ENCODE measurements at regions not wholly inside any gene's neighbourhood (a gene's known extent, or its start where the extent isn't known, plus 50 kb on each side); places are given as distances from the start of the nearest gene placed in this dataset.

GRCh38 chr10:33939892-33940291, 605.4 kb upstream of the NRP1 start:
- H2AFZ ChIP-seq (ENCODE audit: low read length) = peak overlapping the region; percentile 95
- no peaks in the 10 kb centered on the region for H3K27me3 ChIP-seq (replicated peaks in 1 of 4; ENCODE audit: control insufficient read depth in 3 of 4, extremely low read depth in 1 of 4, insufficient read depth in 3 of 4, low read length in 3 of 4)
- FAIRE-seq (no peak), DNase-seq (ENCODE audit: low read depth in 1 of 2, low spot score in 2 of 2) (no peak)
- WGBS, 2 experiments (ENCODE audit: extremely low coverage in 1 of 2, insufficient coverage in 1 of 2, insufficient read length in 1 of 2, insufficient replicate concordance in 2 of 2, low coverage in 1 of 2, low lambda C conversion rate in 2 of 2, missing lambda C conversion rate in 1 of 2) = 86% methylated on average over 3 of the region's 3 CpGs; no CpG with 5 or more reads in 1 of the 2 experiments
- H3K9ac ChIP-seq (replicated peaks in 1 of 4; ENCODE audit: extremely low read depth in 1 of 4, low read depth in 3 of 4, low read length in 3 of 4) = no peak overlapping the region
- no peaks in the 10 kb centered on the region for H3K23me2 ChIP-seq (ENCODE audit: low read depth, low read length)
- H4K8ac ChIP-seq (ENCODE audit: extremely low read depth, insufficient read depth, low read length) = peak overlapping the region; percentile 38; the same call in 1 of the 2 replicates
- no peak overlapping the region for H2BK20ac ChIP-seq (ENCODE audit: low read length)
- no peaks in the 10 kb centered on the region for H3K79me1 ChIP-seq (ENCODE audit: low read depth, low read length)
- POLR2A ChIA-PET (ENCODE audit: partially characterized antibody) = interaction anchor here (0.9 kb wide), 1 partner anchor 10 kb away, joined by 3 read pairs; no protein-coding TSS in a partner anchor
- H3K4me2 ChIP-seq (ENCODE audit: insufficient read depth in 1 of 2, low read depth in 2 of 2, low read length in 2 of 2) = no peak overlapping the region
- H3K4me1 ChIP-seq (replicated peaks in 1 of 4; ENCODE audit: control insufficient read depth in 3 of 4, insufficient read depth in 4 of 4, low read length in 3 of 4) = peaks cover 0 to 5% (median 2%) of the 10 kb centered on the region in 4 experiments; a peak in 3 of 7 replicates
- H3K4ac ChIP-seq (replicated peaks; ENCODE audit: insufficient read length, low read depth, low read length) = no peak overlapping the region
- H3K9me3 ChIP-seq (ENCODE audit: insufficient read depth in 2 of 2, low read depth in 1 of 2, low read length in 1 of 2) = peaks cover 0 to under 1% of the 10 kb centered on the region in 2 experiments; a peak in 1 of 4 replicates
- no peak overlapping the region for H2BK12ac ChIP-seq (ENCODE audit: low read depth, low read length)
- H2BK15ac ChIP-seq (ENCODE audit: low read length) = no peak overlapping the region
- no peak overlapping the region for H3K14ac ChIP-seq (ENCODE audit: insufficient read length)
- TF ChIP-seq CTCF (IDR thresholded peaks at IDR 0.05; ENCODE audit: control extremely low read depth in 1 of 3, insufficient read depth in 1 of 3, low read depth in 1 of 3, low read length in 3 of 3) (peak in 1 of 3 experiments; percentile 29; a peak in 1 of 4 replicates), CHD2 (IDR thresholded peaks at IDR 0.05; ENCODE audit: low read length) (no peak), RAD21 (IDR thresholded peaks at IDR 0.05 in 1 of 2, conservative IDR thresholded peaks at IDR 0.05 in 1 of 2; ENCODE audit: low read depth in 2 of 2, low read length in 2 of 2) (peak; percentile 20 to 43; a peak in 3 of 4 replicates)
- no peak overlapping the region for H3K4me3 ChIP-seq (ENCODE audit: extremely low read depth in 1 of 4, insufficient read depth in 2 of 4, low read depth in 3 of 4, low read length in 4 of 4)
- no peak overlapping the region for H2BK120ac ChIP-seq (replicated peaks; ENCODE audit: low read depth, low read length)
- H2BK5ac ChIP-seq (ENCODE audit: low read depth, low read length) = no peak overlapping the region
- H2AK5ac ChIP-seq (ENCODE audit: low read depth, low read length) = no peak overlapping the region
- no peak overlapping the region for H3K18ac ChIP-seq (ENCODE audit: extremely low read depth, low read length)
- H4K91ac ChIP-seq (replicated peaks; ENCODE audit: insufficient read length, low read length) = no peak overlapping the region
- H3K27ac ChIP-seq (ENCODE audit: low read depth, low read length) = no peak overlapping the region
- no peak overlapping the region for H3K23ac ChIP-seq (ENCODE audit: insufficient read length)
- H3K56ac ChIP-seq (replicated peaks; ENCODE audit: insufficient read length, low read depth, low read length) = no peak overlapping the region
- no peaks in the 10 kb centered on the region for H3K79me2 ChIP-seq (ENCODE audit: control insufficient read depth in 1 of 2, insufficient read depth in 2 of 2, low read length in 2 of 2)
- no peak overlapping the region for H4K5ac ChIP-seq (ENCODE audit: insufficient read length, low read depth, low read length)
- no peaks in the 10 kb centered on the region for H4K20me1 ChIP-seq (replicated peaks in 1 of 2; ENCODE audit: control insufficient read depth in 1 of 2, insufficient read depth in 2 of 2, low read length in 2 of 2)
- CTCF ChIA-PET (ENCODE audit: partially characterized antibody) = interaction anchor here (1.0 to 1.2 kb wide), 2 partner anchors 8 to 260 kb away, joined by 3 to 4 read pairs; no protein-coding TSS in a partner anchor
- no peaks in the 10 kb centered on the region for H3K36me3 ChIP-seq (ENCODE audit: control insufficient read depth in 2 of 4, insufficient read depth in 4 of 4, low read length in 3 of 4)

All from H1 (cell line).